Common myeloid progenitor, CD34-positive (primary cell): ENCODE measurements at regions not wholly inside any gene's neighbourhood (a gene's known extent, or its start where the extent isn't known, plus 50 kb on each side); places are given as distances from the start of the nearest gene placed in this dataset.

Source experiments
- CTCF ChIA-PET: fragments of 350-600 bp; sonication (Branson Sonifier 250); formaldehyde crosslinking; loops from one replicate; lab custom pipeline; 2021; ENCODE audit warnings: antibody characterized with exemption; lab: Charles Lee
- POLR2A ChIA-PET: fragments of 350-600 bp; sonication (Branson Sonifier 250); formaldehyde crosslinking; loops from one replicate; lab custom pipeline; 2021; ENCODE audit warnings: antibody characterized with exemption; lab: Charles Lee
- DNase-seq, 3 donors: peaks; one replicate each; pipeline versions ENCODE4 v3.0.0 to v3.0.0-alpha.2; 2013
- H3K27ac ChIP-seq, 2 experiments: 1 replicate in 1 of 2; 2 replicates in 1 of 2; pipeline ENCODE4 v1.7.0; 2013; ENCODE audit warnings: inconsistent platforms in 2 of 2, low read length in 2 of 2, mild to moderate bottlenecking in 2 of 2, low read depth in 1 of 2, moderate library complexity in 1 of 2; ENCODE audit not compliant: severe bottlenecking in 2 of 2, insufficient read depth in 1 of 2, poor library complexity in 1 of 2
- H3K27me3 ChIP-seq, 5 experiments: replicated peaks in 2 of 5; 1 replicate in 3 of 5; 2 replicates in 2 of 5; pipeline versions ENCODE4 v1.6.1 to v1.7.0; 2013; ENCODE audit warnings: low read length in 4 of 5, mild to moderate bottlenecking in 2 of 5, moderate library complexity in 2 of 5, inconsistent platforms in 1 of 5; ENCODE audit not compliant: insufficient read depth in 5 of 5, control insufficient read depth in 4 of 5
- H3K36me3 ChIP-seq, 4 experiments: 1 replicate in 2 of 4; 2 replicates in 2 of 4; pipeline versions ENCODE4 v1.6.1 to v1.7.0; 2013; ENCODE audit warnings: low read length in 3 of 4, control low read depth in 1 of 4, mild to moderate bottlenecking in 1 of 4; ENCODE audit not compliant: control insufficient read depth in 4 of 4, insufficient read depth in 4 of 4
- H3K4me1 ChIP-seq, 4 experiments: 1 replicate in 3 of 4; 2 replicates in 1 of 4; pipeline versions ENCODE4 v1.6.1 to v1.7.1; 2013; ENCODE audit warnings: low read length in 3 of 4, mild to moderate bottlenecking in 3 of 4, control low read depth in 1 of 4, inconsistent platforms in 1 of 4, moderate library complexity in 1 of 4; ENCODE audit not compliant: control insufficient read depth in 4 of 4, insufficient read depth in 4 of 4; ENCODE audit errors: control extremely low read depth in 1 of 4
- H3K4me3 ChIP-seq, 7 experiments: 1 replicate in 4 of 7; 2 replicates in 3 of 7; pipeline versions ENCODE4 v1.5.1 to v1.7.0; 2013; ENCODE audit warnings: mild to moderate bottlenecking in 7 of 7, low read length in 6 of 7, moderate library complexity in 6 of 7, inconsistent platforms in 2 of 7, low read depth in 2 of 7, control low read depth in 1 of 7; ENCODE audit not compliant: insufficient read depth in 4 of 7, control insufficient read depth in 1 of 7; ENCODE audit errors: extremely low read depth in 1 of 7
- H3K9me3 ChIP-seq, 5 experiments: 1 replicate in 4 of 5; 2 replicates in 1 of 5; pipeline versions ENCODE4 v1.6.1 to v1.7.1; 2013; ENCODE audit warnings: low read length in 4 of 5, mild to moderate bottlenecking in 2 of 5, inconsistent platforms in 1 of 5, low read depth in 1 of 5, moderate library complexity in 1 of 5; ENCODE audit not compliant: control insufficient read depth in 4 of 5, insufficient read depth in 2 of 5; ENCODE audit errors: control extremely low read depth in 1 of 5
- WGBS: methylation state at CpG from one replicate; pipeline ENCODE4 v1.1.5; 2013; ENCODE audit not compliant: insufficient coverage; 5-methylcytosine and 5-hydroxymethylcytosine counted together

- no peak for DNase-seq
- 95% methylated on average over 11 of the region's 13 CpGs for WGBS
- H3K36me3 ChIP-seq, result no peaks in the 10 kb centered on the region
- no peak overlapping the region for H3K4me3 ChIP-seq
- ChIA-PET POLR2A (no interaction called here), CTCF (no interaction called here)
- H3K27me3 ChIP-seq, result peaks cover under 1 to 19% (median 8%) of the 10 kb centered on the region in 5 experiments
- no peaks in the 10 kb centered on the region for H3K4me1 ChIP-seq
- H3K27ac ChIP-seq, result no peak overlapping the region
- peaks cover 0 to 7% (median 0%) of the 10 kb centered on the region in 5 experiments for H3K9me3 ChIP-seq
Measured at GRCh38 chr22:48380016-48380665, 1447.5 kb downstream of the BRD1 start.

GRCh38 chr22:48379371-48379770 is 1448.3 kb downstream of the BRD1 start:
- H3K27ac ChIP-seq, result no peak overlapping the region
- DNase-seq, result no peak
- over 99% methylated on average over 13 of the region's 13 CpGs for WGBS
- peaks cover 4 to 22% (median 10%) of the 10 kb centered on the region in 5 experiments for H3K27me3 ChIP-seq
- no peaks in the 10 kb centered on the region for H3K36me3 ChIP-seq
- H3K4me3 ChIP-seq, result no peak overlapping the region
- no peaks in the 10 kb centered on the region for H3K4me1 ChIP-seq
- ChIA-PET CTCF (no interaction called here), POLR2A (no interaction called here)
- peaks cover 0 to 5% (median 0%) of the 10 kb centered on the region in 5 experiments for H3K9me3 ChIP-seq

- ChIA-PET POLR2A (no interaction called here), CTCF (no interaction called here)
- Histone ChIP-seq H3K4me1 (no peaks in the 10 kb centered on the region), H3K4me3 (no peak overlapping the region), H3K36me3 (no peaks in the 10 kb centered on the region), H3K27me3 (peaks cover 4 to 24% (median 10%) of the 10 kb centered on the region in 5 experiments), H3K9me3 (peaks cover 0 to 2% (median 0%) of the 10 kb centered on the region in 5 experiments), H3K27ac (no peak overlapping the region)
- WGBS, result 89% methylated on average over 4 of the region's 6 CpGs
- no peak for DNase-seq
Measured at GRCh38 chr22:48378673-48379072, 1449.0 kb downstream of the BRD1 start.

GRCh38 chr22:48376936-48377712 is 1450.5 kb downstream of the BRD1 start:
- Histone ChIP-seq H3K27me3 (peaks cover 4 to 27% (median 10%) of the 10 kb centered on the region in 5 experiments), H3K4me3 (no peak overlapping the region), H3K4me1 (no peaks in the 10 kb centered on the region), H3K27ac (no peak overlapping the region), H3K9me3 (peaks cover 0 to 2% (median 0%) of the 10 kb centered on the region in 5 experiments), H3K36me3 (no peaks in the 10 kb centered on the region)
- POLR2A ChIA-PET, result no interaction called here
- 81% methylated on average over 8 of the region's 8 CpGs for WGBS
- DNase-seq, result no peak
- CTCF ChIA-PET, result no interaction called here

- no peak for DNase-seq
- CTCF ChIA-PET, result no interaction called here
Measured at GRCh38 chr22:48376428-48376827, 1451.2 kb downstream of the BRD1 start.

GRCh38 chr22:48373626-48374173 is 1454.0 kb downstream of the BRD1 start:
- DNase-seq, result no peak
- H3K9me3 ChIP-seq, result no peaks in the 10 kb centered on the region
- 86% methylated on average over 10 of the region's 12 CpGs for WGBS
- ChIA-PET CTCF (no interaction called here), POLR2A (no interaction called here)
- no peak overlapping the region for H3K27ac ChIP-seq
- H3K36me3 ChIP-seq, result no peaks in the 10 kb centered on the region
- H3K27me3 ChIP-seq, result peaks cover 7 to 44% (median 10%) of the 10 kb centered on the region in 5 experiments
- no peaks in the 10 kb centered on the region for H3K4me1 ChIP-seq
- no peak overlapping the region for H3K4me3 ChIP-seq

More at GRCh38 chr22:48376428-48376827, 1451.2 kb downstream of the BRD1 start:
- Histone ChIP-seq H3K4me1 (no peaks in the 10 kb centered on the region), H3K27ac (no peak overlapping the region), H3K27me3 (peaks cover 4 to 27% (median 10%) of the 10 kb centered on the region in 5 experiments), H3K9me3 (no peaks in the 10 kb centered on the region), H3K36me3 (no peaks in the 10 kb centered on the region), H3K4me3 (no peak overlapping the region)
- POLR2A ChIA-PET, result no interaction called here
- 20% methylated on average over 5 of the region's 8 CpGs for WGBS

- H3K27me3 ChIP-seq, result peaks cover 6 to 36% (median 10%) of the 10 kb centered on the region in 5 experiments
- no peaks in the 10 kb centered on the region for H3K9me3 ChIP-seq
- no peak for DNase-seq
- WGBS, result 78% methylated on average over 6 of the region's 7 CpGs
- ChIA-PET CTCF (no interaction called here), POLR2A (no interaction called here)
- no peak overlapping the region for H3K4me3 ChIP-seq
- H3K4me1 ChIP-seq, result no peaks in the 10 kb centered on the region
- no peaks in the 10 kb centered on the region for H3K36me3 ChIP-seq
- H3K27ac ChIP-seq, result no peak overlapping the region
Measured at GRCh38 chr22:48372390-48372789, 1455.3 kb downstream of the BRD1 start.
